CD14-positive monocyte (primary cell): ENCODE measurements at regions not wholly inside any gene's neighbourhood (a gene's known extent, or its start where the extent isn't known, plus 50 kb on each side); places are given as distances from the start of the nearest gene placed in this dataset.

Experiments
- DNase-seq, 3 donors: peaks; one replicate each; pipeline ENCODE4 v3.0.0-alpha.2; 2011 to 2022
- H2AFZ ChIP-seq: 2 replicates; pipeline ENCODE4 v1.6.0; 2012; ENCODE audit warnings: mild to moderate bottlenecking, low read depth, low read length, inconsistent platforms; ENCODE audit not compliant: insufficient read depth, poor library complexity, severe bottlenecking
- H3K27ac ChIP-seq, 2 donors: 1 replicate in 1 of 2; 2 replicates in 1 of 2; pipeline ENCODE4 v1.5.1; 2012 to 2013; ENCODE audit warnings: low read length in 2 of 2, control low read depth in 1 of 2, inconsistent platforms in 1 of 2, low read depth in 1 of 2, mild to moderate bottlenecking in 1 of 2
- H3K27me3 ChIP-seq, 2 donors: one replicate each; pipeline versions ENCODE4 v1.6.0 to v1.6.1; 2011 to 2013; ENCODE audit warnings: low read length in 2 of 2; ENCODE audit not compliant: control insufficient read depth in 2 of 2, insufficient read depth in 2 of 2
- H3K36me3 ChIP-seq, 2 donors: replicated peaks in 1 of 2; 1 replicate in 1 of 2; 2 replicates in 1 of 2; pipeline versions ENCODE4 v1.5.1 to v1.6.1; 2012 to 2013; ENCODE audit warnings: low read length in 2 of 2, control low read depth in 1 of 2, inconsistent platforms in 1 of 2, mild to moderate bottlenecking in 1 of 2; ENCODE audit not compliant: insufficient read depth in 2 of 2, control insufficient read depth in 1 of 2
- H3K4me1 ChIP-seq, 2 donors: 1 replicate in 1 of 2; 2 replicates in 1 of 2; pipeline versions ENCODE4 v1.5.1 to v1.6.1; 2012 to 2013; ENCODE audit warnings: low read length in 2 of 2, control low read depth in 1 of 2, inconsistent platforms in 1 of 2, mild to moderate bottlenecking in 1 of 2, moderate library complexity in 1 of 2; ENCODE audit not compliant: insufficient read depth in 2 of 2, control insufficient read depth in 1 of 2
- H3K4me2 ChIP-seq: replicated peaks from 2 replicates; pipeline ENCODE3; 2012; ENCODE audit warnings: low read length, moderate library complexity, mild to moderate bottlenecking; ENCODE audit not compliant: poor library complexity, severe bottlenecking; ENCODE audit errors: extremely low read depth
- H3K4me3 ChIP-seq, 3 experiments: fragments of 200-600 bp in 1 of 3; sonication (generic) in 1 of 3; replicated peaks in 1 of 3; 1 replicate in 2 of 3; 2 replicates in 1 of 3; pipeline ENCODE4 v1.5.1; 2011 to 2013; ENCODE audit warnings: low read length in 3 of 3, mild to moderate bottlenecking in 3 of 3, control low read depth in 2 of 3, low read depth in 2 of 3, inconsistent platforms in 1 of 3, moderate library complexity in 1 of 3
- H3K79me2 ChIP-seq: 2 replicates; pipeline ENCODE4 v1.6.0; 2012; ENCODE audit warnings: mild to moderate bottlenecking, control low read depth, inconsistent platforms, low read length, moderate library complexity; ENCODE audit not compliant: insufficient read depth
- H3K9ac ChIP-seq: 2 replicates; pipeline ENCODE4 v1.6.0; 2017; ENCODE audit warnings: low read length, mild to moderate bottlenecking; ENCODE audit not compliant: insufficient read depth, poor library complexity, severe bottlenecking
- H3K9me3 ChIP-seq, 2 donors: replicated peaks in 1 of 2; 1 replicate in 1 of 2; 2 replicates in 1 of 2; pipeline versions ENCODE4 v1.5.1 to v1.6.1; 2012 to 2013; ENCODE audit warnings: low read length in 2 of 2, control low read depth in 1 of 2; ENCODE audit not compliant: control insufficient read depth in 1 of 2, insufficient read depth in 1 of 2
- H4K20me1 ChIP-seq: 2 replicates; pipeline ENCODE4 v1.6.0; 2012; ENCODE audit warnings: mild to moderate bottlenecking, low read length, control low read depth, moderate library complexity; ENCODE audit not compliant: insufficient read depth
- H3K27ac Mint-ChIP-seq, 7 donors: one replicate each; pipeline ENCODE4 v1.8.0; 2020; ENCODE audit warnings: mild to moderate bottlenecking in 7 of 7, mixed read lengths in 7 of 7, moderate library complexity in 6 of 7, inconsistent platforms in 2 of 7
- H3K27me3 Mint-ChIP-seq, 3 donors: one replicate each; pipeline ENCODE4 v1.8.0; 2021 to 2022; ENCODE audit warnings: low read depth in 3 of 3, mild to moderate bottlenecking in 3 of 3, mixed read lengths in 3 of 3, moderate library complexity in 3 of 3, inconsistent platforms in 1 of 3
- H3K36me3 Mint-ChIP-seq, 2 donors: one replicate each; pipeline ENCODE4 v1.8.0; 2020; ENCODE audit warnings: mixed read lengths in 2 of 2, inconsistent platforms in 1 of 2, mild to moderate bottlenecking in 1 of 2
- H3K4me1 Mint-ChIP-seq: one replicate; pipeline ENCODE4 v1.8.0; 2020; ENCODE audit warnings: mild to moderate bottlenecking, mixed read lengths
- H3K4me3 Mint-ChIP-seq, 2 donors: one replicate each; pipeline ENCODE4 v1.8.0; 2020; ENCODE audit warnings: mild to moderate bottlenecking in 2 of 2, mixed read lengths in 2 of 2, moderate library complexity in 1 of 2
- H3K9me3 Mint-ChIP-seq, 7 donors: one replicate each; pipeline ENCODE4 v1.8.0; 2020 to 2022; ENCODE audit warnings: mixed read lengths in 7 of 7, mild to moderate bottlenecking in 6 of 7, moderate library complexity in 6 of 7, inconsistent platforms in 2 of 7
- WGBS: methylation state at CpG from one replicate; pipeline ENCODE4 v1.1.5; 2013; ENCODE audit warnings: missing lambda C conversion rate; ENCODE audit not compliant: insufficient coverage; 5-methylcytosine and 5-hydroxymethylcytosine counted together
- intact Hi-C, 2 donors: fragments of 100-400 bp; cut with micrococcal nuclease; formaldehyde crosslinking; loops; one replicate each; pipeline versions ENCODE4 v1.15.0 to v1.15.1; 2023
- TF ChIP-seq, protein P1 (sequence below): fragments of 200-600 bp; IDR thresholded peaks from one replicate; pipeline ENCODE4 v1.8.0; 2022; ENCODE audit warnings: antibody characterized with exemption, mild to moderate bottlenecking

DNA sequence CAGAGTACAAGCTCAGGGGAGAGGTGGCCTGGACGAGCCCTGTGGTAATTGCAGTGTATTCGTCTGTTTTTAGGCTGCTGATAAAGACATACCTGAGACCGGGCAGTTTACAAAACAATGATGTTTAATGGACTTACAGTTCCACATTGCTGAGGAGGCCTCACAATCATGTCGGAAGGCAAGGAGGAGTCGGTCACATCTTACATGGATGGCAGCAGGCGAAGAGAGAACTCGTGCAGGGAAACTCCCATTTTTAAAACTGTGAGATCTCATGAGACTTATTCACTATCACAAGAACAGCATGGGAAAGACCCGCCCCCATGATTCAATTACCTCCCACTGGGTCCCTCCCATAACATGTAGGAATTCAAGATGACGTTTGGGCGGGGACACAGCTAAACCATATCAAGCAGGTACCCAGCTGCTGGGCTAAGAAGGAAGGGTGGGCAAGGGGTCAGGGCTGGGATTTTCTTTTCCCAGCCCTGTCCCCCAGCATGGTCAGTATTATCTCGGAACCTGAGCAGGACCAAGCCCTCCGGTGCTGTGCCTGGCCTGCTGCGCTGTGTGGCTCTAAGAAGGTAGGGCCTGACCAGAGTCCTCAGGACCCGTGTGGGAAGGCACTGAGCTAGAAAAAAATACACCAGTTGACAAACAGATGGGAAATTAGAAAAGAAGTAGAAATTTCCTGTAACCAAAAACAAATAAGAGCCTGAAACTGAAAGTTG, 78.6 kb upstream of the SH3BP4 start:
- no peak overlapping the region for H3K4me3 ChIP-seq
- H3K27ac ChIP-seq: no peak overlapping the region
- H3K9ac ChIP-seq: no peak overlapping the region
- H3K9me3 Mint-ChIP-seq: peaks cover 3 to 13% (median 7%) of the 10 kb centered on the region in 7 donors
- peaks cover 3 to 6% (median 5%) of the 10 kb centered on the region in 3 donors for H3K27me3 Mint-ChIP-seq
- no peak overlapping the region for H3K4me3 Mint-ChIP-seq
- no peaks in the 10 kb centered on the region for H3K79me2 ChIP-seq
- TF ChIP-seq, protein P1, sequence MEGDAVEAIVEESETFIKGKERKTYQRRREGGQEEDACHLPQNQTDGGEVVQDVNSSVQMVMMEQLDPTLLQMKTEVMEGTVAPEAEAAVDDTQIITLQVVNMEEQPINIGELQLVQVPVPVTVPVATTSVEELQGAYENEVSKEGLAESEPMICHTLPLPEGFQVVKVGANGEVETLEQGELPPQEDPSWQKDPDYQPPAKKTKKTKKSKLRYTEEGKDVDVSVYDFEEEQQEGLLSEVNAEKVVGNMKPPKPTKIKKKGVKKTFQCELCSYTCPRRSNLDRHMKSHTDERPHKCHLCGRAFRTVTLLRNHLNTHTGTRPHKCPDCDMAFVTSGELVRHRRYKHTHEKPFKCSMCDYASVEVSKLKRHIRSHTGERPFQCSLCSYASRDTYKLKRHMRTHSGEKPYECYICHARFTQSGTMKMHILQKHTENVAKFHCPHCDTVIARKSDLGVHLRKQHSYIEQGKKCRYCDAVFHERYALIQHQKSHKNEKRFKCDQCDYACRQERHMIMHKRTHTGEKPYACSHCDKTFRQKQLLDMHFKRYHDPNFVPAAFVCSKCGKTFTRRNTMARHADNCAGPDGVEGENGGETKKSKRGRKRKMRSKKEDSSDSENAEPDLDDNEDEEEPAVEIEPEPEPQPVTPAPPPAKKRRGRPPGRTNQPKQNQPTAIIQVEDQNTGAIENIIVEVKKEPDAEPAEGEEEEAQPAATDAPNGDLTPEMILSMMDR: no peak
- H3K9me3 ChIP-seq: peaks cover 0 to 7% of the 10 kb centered on the region in 2 donors
- no peak overlapping the region for H3K4me2 ChIP-seq
- H3K36me3 ChIP-seq: no peaks in the 10 kb centered on the region
- no peak overlapping the region for H2AFZ ChIP-seq
- no peaks in the 10 kb centered on the region for H3K36me3 Mint-ChIP-seq
- H3K4me1 ChIP-seq: no peaks in the 10 kb centered on the region
- H4K20me1 ChIP-seq: no peaks in the 10 kb centered on the region
- no peak overlapping the region for H3K27ac Mint-ChIP-seq
- intact Hi-C loops: no loop called here
- H3K4me1 Mint-ChIP-seq: peaks cover 3% of the 10 kb centered on the region
- WGBS: 97% methylated on average over 4 of the region's 14 CpGs
- DNase-seq: no peak
- H3K27me3 ChIP-seq: no peaks in the 10 kb centered on the region

DNA sequence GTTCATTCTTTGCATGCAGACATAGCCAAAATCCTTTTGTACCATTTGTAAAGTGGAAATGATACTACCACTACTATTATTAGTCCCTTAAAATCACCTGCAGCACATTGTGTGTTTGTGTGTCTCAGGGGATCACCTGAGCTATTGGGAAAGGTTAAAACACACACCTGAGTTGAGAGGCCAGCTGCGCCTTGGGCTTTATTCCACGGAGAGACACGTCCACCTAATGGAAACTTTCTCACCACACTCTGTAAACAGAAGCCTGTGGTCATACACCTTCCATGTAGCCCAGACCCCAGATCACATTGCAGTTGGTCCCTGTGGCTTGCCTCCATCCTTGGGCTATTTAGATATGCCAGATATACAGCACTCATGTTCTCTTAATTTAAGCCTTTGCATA, 81.8 kb upstream of the SH3BP4 start:
- H3K36me3 ChIP-seq: no peaks in the 10 kb centered on the region
- Mint-ChIP-seq H3K36me3 (no peaks in the 10 kb centered on the region), H3K27me3 (peaks cover 1 to 5% (median 3%) of the 10 kb centered on the region in 3 donors), H3K9me3 (peaks cover 12 to 27% (median 20%) of the 10 kb centered on the region in 7 donors), H3K27ac (no peak overlapping the region), H3K4me1 (no peaks in the 10 kb centered on the region), H3K4me3 (no peak overlapping the region)
- H4K20me1 ChIP-seq: no peaks in the 10 kb centered on the region
- H3K4me1 ChIP-seq: no peaks in the 10 kb centered on the region
- 100% methylated on average over 3 of the region's 3 CpGs for WGBS
- H3K9ac ChIP-seq: no peak overlapping the region
- no peak overlapping the region for H3K4me2 ChIP-seq
- H2AFZ ChIP-seq: no peak overlapping the region
- H3K79me2 ChIP-seq: no peaks in the 10 kb centered on the region
- TF ChIP-seq, protein P1: no peak
- no peak overlapping the region for H3K4me3 ChIP-seq
- H3K27me3 ChIP-seq: no peaks in the 10 kb centered on the region
- H3K9me3 ChIP-seq: peaks cover 9 to 19% of the 10 kb centered on the region in 2 donors
- intact Hi-C loops: no loop called here
- no peak for DNase-seq
- H3K27ac ChIP-seq: no peak overlapping the region
